HUES48 (cell line): ENCODE measurements at regions not wholly inside any gene's neighbourhood (a gene's known extent, or its start where the extent isn't known, plus 50 kb on each side); places are given as distances from the start of the nearest gene placed in this dataset.

Source experiments
- H3K27ac ChIP-seq: one replicate; pipeline ENCODE4 v1.7.0; 2013; ENCODE audit warnings: low read depth, low read length, inconsistent platforms
- H3K27me3 ChIP-seq: 2 replicates; pipeline ENCODE4 v1.6.1; 2013; ENCODE audit warnings: mild to moderate bottlenecking, low read length; ENCODE audit not compliant: control insufficient read depth, insufficient read depth
- H3K36me3 ChIP-seq: 2 replicates; pipeline ENCODE4 v1.6.1; 2013; ENCODE audit warnings: low read length; ENCODE audit not compliant: control insufficient read depth, insufficient read depth
- H3K4me1 ChIP-seq: 2 replicates; pipeline ENCODE4 v1.6.1; 2013; ENCODE audit warnings: mild to moderate bottlenecking, low read length; ENCODE audit not compliant: control insufficient read depth, insufficient read depth
- H3K4me3 ChIP-seq: 2 replicates; pipeline ENCODE4 v1.5.1; 2013; ENCODE audit warnings: mild to moderate bottlenecking, low read depth, low read length
- H3K9ac ChIP-seq: 2 replicates; pipeline ENCODE4 v1.6.1; 2013; ENCODE audit warnings: mild to moderate bottlenecking, low read depth, low read length, moderate library complexity
- H3K9me3 ChIP-seq: 2 replicates; pipeline ENCODE4 v1.6.1; 2013; ENCODE audit warnings: low read length; ENCODE audit not compliant: control insufficient read depth, insufficient read depth

DNA sequence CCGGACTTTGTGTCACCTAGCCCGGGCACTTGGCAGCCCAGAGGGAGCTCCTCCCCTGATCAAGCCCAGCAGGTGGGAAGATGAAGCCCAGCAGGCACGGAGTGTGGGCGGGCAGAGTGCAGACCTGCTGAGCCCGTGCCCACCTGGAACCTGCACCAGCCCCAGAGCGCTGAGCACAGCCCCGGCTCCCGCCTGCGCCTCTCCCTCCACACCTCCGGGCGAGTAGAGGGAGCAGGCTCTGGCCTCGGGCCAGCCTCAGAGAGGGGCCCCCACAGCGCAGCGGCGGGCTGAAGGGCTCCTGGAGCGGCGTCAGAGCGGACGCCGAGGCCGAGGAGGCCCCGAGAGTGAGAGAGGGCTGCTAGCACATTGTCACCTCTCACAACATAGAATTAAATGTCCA lies 257.7 kb downstream of the VGLL3 start:
- H3K9ac ChIP-seq = no peak overlapping the region
- no peak overlapping the region for H3K27ac ChIP-seq
- no peak overlapping the region for H3K4me3 ChIP-seq
- H3K9me3 ChIP-seq = no peaks in the 10 kb centered on the region
- no peaks in the 10 kb centered on the region for H3K27me3 ChIP-seq
- no peaks in the 10 kb centered on the region for H3K36me3 ChIP-seq
- H3K4me1 ChIP-seq = no peaks in the 10 kb centered on the region

DNA sequence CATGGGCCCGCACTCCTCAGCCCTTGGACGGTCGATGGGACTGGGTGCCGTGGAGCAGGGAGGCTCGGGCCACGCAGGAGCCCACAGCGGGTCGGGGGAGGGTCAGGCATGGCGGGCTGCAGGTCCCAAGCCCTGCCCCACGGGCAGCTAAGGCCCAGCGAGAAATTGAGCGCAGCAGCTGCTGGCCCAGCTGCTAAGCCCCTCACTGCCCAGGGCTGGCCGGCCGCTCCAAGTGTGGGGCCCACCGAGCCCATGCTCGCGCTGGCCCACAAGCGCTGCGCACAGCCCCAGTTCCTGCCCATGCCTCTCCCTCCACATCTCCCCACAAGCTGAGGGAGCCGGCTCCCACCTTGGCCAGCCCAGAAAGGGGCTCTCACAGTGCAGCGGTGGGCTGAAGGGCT lies 259.4 kb downstream of the VGLL3 start:
- Histone ChIP-seq H3K9ac (no peak overlapping the region), H3K9me3 (no peaks in the 10 kb centered on the region), H3K27ac (no peak overlapping the region), H3K27me3 (no peaks in the 10 kb centered on the region), H3K4me3 (no peak overlapping the region), H3K36me3 (no peaks in the 10 kb centered on the region), H3K4me1 (no peaks in the 10 kb centered on the region)

DNA sequence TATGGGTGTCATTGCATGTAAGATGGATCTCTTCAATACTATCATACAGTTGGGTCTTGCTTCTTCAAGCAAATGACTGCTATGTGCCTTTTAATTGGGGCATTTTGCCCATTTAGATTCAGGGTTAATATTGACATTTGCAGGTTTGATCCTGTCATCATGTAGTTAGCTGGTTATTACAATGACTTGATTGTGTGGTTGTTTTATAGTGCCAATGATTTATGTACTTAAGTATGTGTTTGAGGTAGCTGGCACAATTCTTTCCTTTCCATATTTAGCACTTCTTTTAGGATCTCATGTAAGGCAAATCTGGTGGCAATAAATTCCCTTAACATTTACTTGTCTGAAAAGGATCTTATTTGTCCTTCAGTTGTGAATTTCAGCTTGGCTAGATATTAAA lies 267.5 kb downstream of the VGLL3 start:
- no peak overlapping the region for H3K27ac ChIP-seq
- H3K27me3 ChIP-seq = no peaks in the 10 kb centered on the region

DNA sequence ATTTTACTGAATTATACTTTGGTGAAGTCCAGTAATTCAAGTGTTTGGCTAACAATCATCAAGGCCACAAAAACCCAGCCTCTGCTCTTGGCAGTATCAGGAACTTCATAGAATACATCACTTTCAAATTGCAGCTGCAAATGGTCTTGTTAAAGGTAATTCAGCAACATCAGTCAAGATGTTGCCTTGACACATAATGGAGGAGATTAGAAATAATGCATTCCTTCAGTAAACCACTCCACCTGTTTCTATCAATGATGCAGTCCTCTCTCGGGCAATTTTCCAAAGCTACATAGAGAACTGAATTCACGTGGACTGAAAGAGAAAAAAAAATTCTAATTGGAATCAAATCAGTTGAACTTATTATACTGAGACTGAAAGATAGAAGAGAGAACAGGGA lies 279.3 kb downstream of the VGLL3 start:
- peaks cover 9% of the 10 kb centered on the region; the same call in 1 of the 2 replicates for H3K9me3 ChIP-seq
- H3K27me3 ChIP-seq = no peaks in the 10 kb centered on the region
- H3K27ac ChIP-seq = no peak overlapping the region
- H3K9ac ChIP-seq = no peak overlapping the region
- H3K36me3 ChIP-seq = no peaks in the 10 kb centered on the region
- no peaks in the 10 kb centered on the region for H3K4me1 ChIP-seq
- H3K4me3 ChIP-seq = no peak overlapping the region

More for the DNA sequence above, 267.5 kb downstream of the VGLL3 start:
- no peak overlapping the region for H3K9ac ChIP-seq
- no peaks in the 10 kb centered on the region for H3K36me3 ChIP-seq
- H3K4me3 ChIP-seq = no peak overlapping the region
- no peaks in the 10 kb centered on the region for H3K4me1 ChIP-seq
- no peaks in the 10 kb centered on the region for H3K9me3 ChIP-seq

DNA sequence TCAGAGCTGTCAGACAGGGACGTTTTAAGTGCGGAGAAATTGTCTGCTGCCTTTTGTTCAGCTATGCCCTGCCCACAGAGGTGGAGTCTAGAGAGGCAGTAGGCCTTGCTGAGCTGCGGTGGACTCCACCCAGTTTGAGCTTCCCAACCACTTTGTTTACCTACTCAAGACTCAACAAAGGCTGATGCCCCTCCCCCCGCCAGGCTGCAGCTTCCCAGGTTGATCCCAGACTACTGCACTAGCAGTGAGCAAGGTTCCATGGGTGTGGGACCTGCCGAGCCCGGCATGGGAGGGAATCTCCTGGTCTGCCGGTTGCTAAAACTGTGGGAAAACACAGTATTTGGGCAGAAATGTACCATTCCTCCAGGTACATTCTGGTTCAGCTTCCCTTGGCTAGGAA lies 282.1 kb downstream of the VGLL3 start:
- H3K4me1 ChIP-seq = no peaks in the 10 kb centered on the region
- H3K9me3 ChIP-seq = peaks cover 9% of the 10 kb centered on the region; the same call in 1 of the 2 replicates
- no peak overlapping the region for H3K4me3 ChIP-seq
- H3K9ac ChIP-seq = no peak overlapping the region
- H3K27me3 ChIP-seq = no peaks in the 10 kb centered on the region
- no peak overlapping the region for H3K27ac ChIP-seq
- no peaks in the 10 kb centered on the region for H3K36me3 ChIP-seq

DNA sequence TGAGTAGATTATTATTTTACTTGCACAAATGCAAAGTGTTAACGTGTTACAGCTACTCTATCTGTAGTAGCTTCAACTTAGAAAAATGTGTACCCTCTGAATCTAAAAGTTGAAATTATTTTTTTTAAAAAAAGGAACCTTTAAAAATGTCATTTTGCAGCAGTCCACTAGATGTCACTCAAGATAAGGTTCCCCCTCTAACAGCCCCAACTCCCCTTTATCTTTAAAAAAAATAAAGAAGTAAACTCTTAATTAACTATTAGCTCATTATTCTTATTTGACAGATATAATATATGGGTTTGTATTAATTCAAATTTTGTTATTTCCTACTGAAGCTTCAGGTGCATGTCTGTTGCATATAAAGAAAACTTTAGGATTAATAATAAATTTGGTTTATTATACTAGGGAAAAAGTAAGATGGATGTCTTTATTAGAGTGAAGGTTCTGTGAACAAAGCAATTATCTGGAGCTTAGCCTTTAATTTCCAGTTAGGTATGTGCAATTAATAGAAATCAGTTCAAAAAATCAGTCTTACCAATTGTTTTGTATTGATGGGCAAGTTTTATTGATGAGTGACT lies 288.5 kb downstream of the VGLL3 start:
- Histone ChIP-seq H3K9ac (no peak overlapping the region), H3K36me3 (no peaks in the 10 kb centered on the region), H3K4me1 (no peaks in the 10 kb centered on the region), H3K27ac (no peak overlapping the region), H3K9me3 (no peaks in the 10 kb centered on the region), H3K27me3 (no peaks in the 10 kb centered on the region), H3K4me3 (no peak overlapping the region)

DNA sequence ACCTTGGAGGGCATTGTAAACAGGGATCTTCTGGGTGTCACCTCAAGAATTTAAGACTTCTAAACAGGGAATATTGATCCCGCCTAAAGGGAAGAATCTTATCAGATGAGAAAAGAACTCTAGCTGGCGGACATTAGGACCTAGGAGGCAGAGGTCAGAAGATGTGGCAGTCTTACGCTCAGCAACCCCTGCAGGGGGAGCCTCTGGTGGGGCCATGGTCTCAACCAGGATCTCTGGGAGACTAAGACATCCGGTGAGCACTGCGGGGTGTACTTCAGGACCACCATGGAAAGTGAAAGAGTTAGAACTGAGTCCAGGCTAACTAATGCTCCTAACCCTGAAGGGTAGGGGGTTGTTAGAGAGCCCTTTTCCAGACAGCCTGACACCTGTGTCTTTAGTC lies 295.2 kb downstream of the VGLL3 start:
- H3K27me3 ChIP-seq = no peaks in the 10 kb centered on the region
- peak overlapping the region; percentile 38 for H3K4me3 ChIP-seq
- H3K9me3 ChIP-seq = no peaks in the 10 kb centered on the region
- H3K27ac ChIP-seq = no peak overlapping the region
- no peak overlapping the region for H3K9ac ChIP-seq
- H3K4me1 ChIP-seq = peaks cover 4% of the 10 kb centered on the region
- no peaks in the 10 kb centered on the region for H3K36me3 ChIP-seq

DNA sequence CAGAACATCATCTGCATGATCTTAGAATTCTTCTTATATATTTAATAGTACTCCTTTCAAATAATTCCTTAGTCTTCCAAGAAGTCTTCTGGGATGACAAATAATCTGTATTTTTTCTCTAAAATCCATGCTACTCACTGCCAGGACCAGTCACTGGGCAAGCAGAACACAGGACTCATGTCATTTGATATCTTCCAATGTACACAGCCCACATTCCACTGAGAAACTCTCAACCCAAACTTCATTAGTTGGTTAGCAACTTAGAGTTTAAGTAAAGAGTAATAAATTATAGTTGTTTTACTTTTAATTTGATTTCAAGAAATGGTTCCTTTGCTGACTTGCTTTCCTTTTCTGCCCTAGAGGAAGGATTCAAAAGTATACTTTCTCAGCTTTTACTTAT lies 317.0 kb downstream of the VGLL3 start:
- H3K4me1 ChIP-seq = no peaks in the 10 kb centered on the region
- no peaks in the 10 kb centered on the region for H3K36me3 ChIP-seq
- H3K9me3 ChIP-seq = no peaks in the 10 kb centered on the region
- H3K27ac ChIP-seq = no peak overlapping the region
- H3K9ac ChIP-seq = no peak overlapping the region
- no peaks in the 10 kb centered on the region for H3K27me3 ChIP-seq
- no peak overlapping the region for H3K4me3 ChIP-seq

DNA sequence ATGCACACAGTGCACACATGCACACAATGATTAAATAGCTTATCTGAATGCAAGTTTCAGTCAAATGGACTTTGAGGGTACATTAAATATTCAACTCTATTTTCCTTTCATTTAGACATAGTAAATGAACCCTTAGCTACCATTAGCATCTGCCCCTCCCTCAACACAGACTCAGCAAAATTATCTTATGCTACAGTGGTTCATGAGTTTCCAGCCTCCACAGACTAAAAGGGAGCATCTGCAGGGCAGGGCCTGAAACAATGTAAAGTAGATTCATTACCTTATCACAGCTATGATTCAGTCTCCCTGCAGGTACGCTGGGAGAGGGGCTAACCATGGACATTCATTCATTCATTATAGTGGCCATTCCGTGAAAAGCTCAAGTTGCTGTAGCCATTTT lies 329.1 kb downstream of the VGLL3 start:
- no peak overlapping the region for H3K4me3 ChIP-seq
- no peaks in the 10 kb centered on the region for H3K9me3 ChIP-seq
- H3K27me3 ChIP-seq = no peaks in the 10 kb centered on the region
- no peak overlapping the region for H3K27ac ChIP-seq
- H3K36me3 ChIP-seq = no peaks in the 10 kb centered on the region
- H3K4me1 ChIP-seq = no peaks in the 10 kb centered on the region
- no peak overlapping the region for H3K9ac ChIP-seq

DNA sequence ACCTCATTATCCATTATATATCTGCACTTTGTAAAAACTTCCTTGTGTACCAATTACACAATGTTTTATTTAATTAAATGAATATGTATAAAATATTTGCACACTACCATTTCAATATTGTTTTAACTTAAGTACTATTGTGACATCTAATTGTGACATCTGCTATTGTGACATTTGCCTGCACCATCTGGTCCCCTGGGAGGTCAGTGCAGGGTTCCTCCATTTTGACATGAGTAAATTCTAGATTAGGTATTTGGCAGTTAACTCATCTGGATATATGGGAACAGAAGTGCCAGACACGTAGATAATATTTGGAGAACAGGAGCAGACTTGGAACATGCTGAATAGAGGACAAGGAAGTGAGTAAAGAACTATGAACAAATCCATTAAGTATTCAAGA lies 332.1 kb downstream of the VGLL3 start:
- Histone ChIP-seq H3K9me3 (no peaks in the 10 kb centered on the region), H3K4me3 (no peak overlapping the region), H3K27ac (no peak overlapping the region), H3K27me3 (no peaks in the 10 kb centered on the region), H3K9ac (no peak overlapping the region), H3K4me1 (0 out of 2 replicates have a peak, but pooled peaks cover 3% of the 10 kb centered on the region), H3K36me3 (no peaks in the 10 kb centered on the region)

DNA sequence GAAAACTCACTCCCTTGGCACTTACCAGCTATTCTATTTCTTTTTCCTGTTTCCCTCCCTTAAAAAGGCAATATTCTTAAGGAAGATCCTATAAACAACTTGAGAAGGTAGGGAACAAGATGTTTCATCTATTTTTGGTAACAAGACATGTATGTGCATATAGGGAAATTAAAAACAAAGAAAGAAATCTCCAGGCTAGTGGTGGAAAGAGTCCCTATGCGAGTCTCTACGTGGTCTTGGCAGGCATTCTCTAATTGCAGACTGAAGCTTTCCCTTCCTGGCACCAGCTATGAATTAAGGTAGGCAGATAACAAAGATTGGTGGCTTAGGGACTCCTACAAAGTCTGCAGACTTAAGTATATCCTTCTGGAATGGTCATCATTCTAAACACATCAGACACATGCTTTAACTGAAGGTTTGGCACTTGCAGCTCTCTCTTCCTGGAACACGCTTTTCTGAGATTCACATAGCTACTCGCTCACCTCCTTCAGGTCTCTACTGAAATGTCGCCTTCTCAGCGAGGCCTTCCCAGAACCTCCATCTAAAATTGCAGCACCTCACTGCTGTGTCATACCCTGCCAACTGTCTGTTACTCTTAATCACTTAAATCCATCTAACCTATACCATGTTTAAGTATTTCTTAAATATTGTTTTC lies 336.0 kb downstream of the VGLL3 start:
- Histone ChIP-seq H3K4me1 (peaks cover 9% of the 10 kb centered on the region; the same call in 1 of the 2 replicates), H3K27ac (no peak overlapping the region), H3K9me3 (no peaks in the 10 kb centered on the region), H3K4me3 (no peak overlapping the region), H3K27me3 (no peaks in the 10 kb centered on the region), H3K36me3 (no peaks in the 10 kb centered on the region), H3K9ac (no peak overlapping the region)
